HG02798 (cell line): ENCODE measurements at regions not wholly inside any gene's neighbourhood (a gene's known extent, or its start where the extent isn't known, plus 50 kb on each side); places are given as distances from the start of the nearest gene placed in this dataset.
"Not testable (repeated sequence)": the region's sequence is repeated elsewhere in the genome, so short reads cannot be mapped to it uniquely, and the experiment has no call there.

ENCODE experiments used
- ATAC-seq: cut with Tn5 transposase; IDR thresholded peaks from one replicate; pipeline ENCODE4 v1.9.1; 2021; ENCODE audit warnings: mild to moderate bottlenecking; ENCODE audit not compliant: unreplicated experiment, poor library complexity

GRCh38 chr6:14383393-14384174, 266.0 kb downstream of the CD83 start:
- no peak for ATAC-seq

DNA sequence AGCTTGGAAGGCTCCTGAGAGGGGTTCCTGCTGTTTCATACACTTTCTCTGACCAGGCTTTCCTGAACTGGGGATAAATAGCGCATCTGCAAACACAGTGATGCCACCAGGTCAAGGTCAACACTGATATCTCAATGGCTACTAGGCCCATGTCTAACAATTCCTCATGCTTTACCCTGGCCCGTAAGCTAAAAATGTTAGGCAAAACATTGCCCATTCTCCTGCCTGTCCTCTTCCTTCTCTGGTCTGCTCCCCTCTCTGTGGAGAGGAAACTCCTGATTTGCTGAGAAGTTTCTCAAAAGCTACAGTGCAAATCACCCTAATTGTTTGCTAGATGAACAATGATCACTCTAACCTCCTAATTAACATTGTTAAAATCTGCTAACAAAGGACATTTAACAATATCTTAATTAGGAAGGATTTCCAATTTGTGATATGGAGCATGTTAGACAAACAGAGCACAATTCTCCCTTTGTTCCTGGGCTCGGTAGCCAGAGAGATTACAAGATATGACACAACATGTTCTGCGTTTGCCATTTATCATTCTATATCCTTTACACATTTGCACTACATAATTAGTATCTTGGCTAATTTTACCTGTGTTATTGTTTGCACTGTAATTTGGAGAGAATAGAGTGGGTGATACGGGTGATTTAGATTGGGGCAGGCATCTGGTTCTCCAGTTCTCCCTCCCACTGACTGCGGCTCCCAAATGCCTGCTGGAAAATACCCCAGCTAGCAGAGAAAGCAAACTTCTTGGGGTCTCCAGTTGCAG, 266.8 kb downstream of the CD83 start:
- ATAC-seq, result no peak

DNA sequence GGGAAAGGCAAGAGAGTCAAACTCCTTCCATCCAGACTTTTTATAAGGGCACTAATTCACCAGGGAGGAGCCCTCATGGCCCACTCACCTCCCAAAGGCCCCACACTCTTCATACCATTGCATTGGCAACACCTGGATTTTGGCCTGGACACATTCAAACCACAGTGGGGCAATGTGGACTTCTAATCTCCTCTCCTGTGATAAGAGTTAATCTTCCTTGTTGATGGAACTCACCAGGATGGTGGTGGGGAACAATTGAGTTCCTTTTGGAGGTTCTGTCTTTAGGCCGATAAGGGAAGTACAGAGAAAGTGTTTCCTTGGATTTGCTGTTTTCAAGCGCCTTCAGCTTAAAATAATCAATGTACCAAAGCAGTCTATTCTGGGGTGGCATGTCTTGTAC, 268.7 kb downstream of the CD83 start:
- no peak for ATAC-seq

- no peak for ATAC-seq
These were observed 269.1 kb downstream of the CD83 start for GRCh38 chr6:14386668-14387067.

DNA sequence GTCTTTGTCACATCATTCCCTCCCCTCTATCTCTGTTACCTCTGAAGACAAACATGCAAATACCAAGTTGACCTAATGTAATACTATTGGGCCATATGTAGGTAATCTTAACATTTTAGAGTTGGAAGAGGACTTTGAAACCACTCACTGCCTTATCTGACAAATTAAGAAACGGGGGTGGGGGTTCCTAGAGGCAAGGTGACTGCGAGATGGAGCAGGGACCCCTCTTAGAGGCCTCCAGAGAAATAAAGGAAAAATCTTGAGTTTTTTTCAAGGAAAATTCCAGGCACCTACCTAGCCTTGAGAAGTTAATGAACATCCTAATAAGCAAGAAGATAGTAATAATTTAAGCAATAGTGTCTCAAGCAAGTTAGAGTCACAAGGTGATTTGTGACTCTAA, 270.8 kb downstream of the CD83 start:
- ATAC-seq, result no peak

GRCh38 chr6:14389776-14390175, 272.2 kb downstream of the CD83 start:
- not testable (repeated sequence) for ATAC-seq

- ATAC-seq, result no peak
These were observed 273.2 kb downstream of the CD83 start for GRCh38 chr6:14390805-14391204.

DNA sequence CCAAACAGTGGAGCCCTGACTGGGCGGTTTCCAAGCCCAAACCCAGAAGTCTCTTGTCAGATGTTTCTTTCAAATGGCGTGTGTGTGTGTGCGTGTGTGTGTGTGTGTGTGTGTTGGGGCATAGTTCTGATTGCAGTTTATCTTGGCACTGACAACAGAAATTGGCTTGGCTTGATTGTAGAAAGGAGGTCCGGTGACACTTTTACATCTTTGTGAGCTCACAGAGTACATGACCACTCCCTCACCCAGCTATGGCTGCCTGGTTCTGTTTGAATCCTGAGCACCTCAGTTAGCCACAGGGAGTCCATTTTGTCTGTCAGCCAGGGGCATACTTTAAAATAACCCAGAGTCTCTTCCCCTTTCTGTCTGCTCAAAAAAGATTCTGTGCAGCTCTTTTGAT, 276.3 kb downstream of the CD83 start:
- no peak for ATAC-seq

DNA sequence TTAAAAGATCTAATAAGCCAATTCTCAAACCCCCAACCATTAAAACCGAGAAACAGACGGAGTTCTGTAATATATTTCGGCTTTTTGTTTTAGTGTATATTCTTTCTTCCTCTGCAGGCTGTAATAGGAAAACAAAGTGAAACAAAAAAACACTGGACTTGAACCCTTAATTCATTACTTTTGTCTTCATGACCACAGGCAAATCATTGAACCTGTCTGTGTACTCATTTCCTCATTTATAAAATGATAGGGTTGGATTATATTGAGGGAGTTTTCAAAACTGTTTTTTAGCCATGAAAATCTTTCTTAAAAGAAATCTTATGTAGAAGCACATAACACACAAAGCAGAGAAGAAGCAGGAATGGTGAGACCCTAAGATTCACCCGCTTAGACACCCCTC, 278.8 kb downstream of the CD83 start:
- no peak for ATAC-seq

GRCh38 chr6:14396826-14397517, 279.4 kb downstream of the CD83 start:
- no peak for ATAC-seq

GRCh38 chr6:14397518-14397901, 279.9 kb downstream of the CD83 start:
- ATAC-seq, result no peak

DNA sequence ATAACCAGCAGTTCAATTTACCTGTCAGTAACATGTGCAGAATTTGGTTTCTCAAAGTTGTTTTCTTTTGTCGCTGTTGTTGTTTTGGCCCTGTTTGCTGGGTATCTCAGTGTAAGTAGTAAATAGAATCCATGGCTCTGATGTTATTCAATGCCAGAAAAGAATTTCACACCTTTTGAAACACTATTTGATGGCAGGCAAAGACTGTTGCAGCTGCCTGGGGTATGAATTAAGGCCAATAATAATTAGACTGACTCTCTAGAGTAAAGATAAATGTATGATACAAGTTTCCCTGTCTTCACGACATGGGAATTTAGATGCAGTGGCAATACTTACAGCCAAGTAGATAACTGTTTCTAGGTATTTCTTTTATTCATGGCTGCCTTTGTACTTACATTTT, 281.4 kb downstream of the CD83 start:
- ATAC-seq, result no peak

DNA sequence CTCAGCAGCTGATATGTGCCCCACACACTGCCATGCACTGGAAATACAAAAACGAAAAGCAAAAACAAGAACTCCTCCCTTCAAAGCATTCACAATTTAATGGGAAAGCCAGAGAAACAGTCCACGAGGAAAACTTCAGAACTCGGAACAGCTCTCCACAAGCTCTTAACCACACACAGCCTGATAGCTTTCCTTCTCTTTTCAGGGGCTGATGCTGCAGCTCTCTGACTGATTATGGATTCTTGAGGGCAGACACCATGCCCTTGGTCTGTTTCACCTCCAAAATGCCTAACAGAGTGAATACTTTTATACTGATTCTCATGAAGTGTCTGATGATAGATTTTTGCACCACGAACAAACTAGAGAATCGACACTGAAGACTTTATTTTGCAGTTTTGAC, 282.1 kb downstream of the CD83 start:
- ATAC-seq, result no peak

DNA sequence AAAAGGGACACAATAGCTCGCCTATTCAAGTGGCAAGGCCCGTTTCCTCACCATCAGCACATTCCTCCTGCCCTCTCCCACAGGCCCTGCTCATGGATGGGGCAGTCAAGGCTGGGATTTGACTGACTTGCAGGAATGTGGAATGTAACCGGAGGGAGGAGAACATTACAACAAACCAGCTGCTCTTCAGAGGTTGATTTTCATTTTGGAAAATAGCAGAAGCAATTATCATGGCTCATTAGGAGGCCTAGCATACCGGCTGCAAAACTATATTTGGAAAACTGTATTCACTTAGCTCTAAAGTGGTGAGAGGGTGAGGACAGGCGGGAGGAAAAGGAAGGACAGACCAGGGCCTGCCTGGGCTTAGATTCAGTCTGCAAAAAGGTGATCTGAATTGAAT, 283.7 kb downstream of the CD83 start:
- no peak for ATAC-seq

DNA sequence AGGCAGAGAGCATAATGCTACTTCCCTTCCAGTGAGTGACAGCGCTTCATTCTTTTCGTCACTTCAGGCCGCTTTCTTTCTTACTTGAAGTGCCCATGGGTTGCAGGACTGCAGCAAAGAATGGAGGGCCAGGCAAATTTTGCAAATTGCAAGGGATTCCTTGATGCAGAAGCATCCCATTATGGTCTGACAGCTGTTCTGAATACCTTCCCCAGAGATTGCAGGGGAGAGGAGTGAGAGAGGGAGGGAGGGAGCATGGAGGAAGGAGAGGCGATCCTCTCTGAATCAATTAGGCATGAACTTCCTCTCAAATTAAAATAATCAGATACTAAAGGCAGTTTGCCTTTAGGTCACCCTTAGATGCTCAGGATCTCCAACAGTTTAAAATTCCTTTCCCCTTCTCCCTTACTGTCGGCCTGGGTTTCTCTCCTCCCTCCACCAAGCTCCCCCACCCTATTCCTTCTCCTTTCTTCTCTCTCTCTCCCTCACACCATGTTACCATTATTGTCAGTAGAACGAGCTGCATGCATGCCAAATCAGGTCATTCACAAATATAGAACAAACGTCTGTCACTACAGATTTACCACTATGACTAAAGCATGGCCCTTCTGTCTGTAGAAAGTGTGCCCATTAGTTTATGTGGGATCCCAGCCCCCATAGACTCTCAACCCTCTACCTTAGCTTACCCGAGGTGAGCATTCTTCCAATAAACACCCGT, 289.2 kb downstream of the CD83 start:
- ATAC-seq, result no peak

GRCh38 chr6:14408446-14408845, 290.9 kb downstream of the CD83 start:
- no peak for ATAC-seq

GRCh38 chr6:14412026-14412425, 294.5 kb downstream of the CD83 start:
- no peak for ATAC-seq

- no peak for ATAC-seq
These were observed 297.9 kb downstream of the CD83 start for GRCh38 chr6:14415452-14415851.

- ATAC-seq, result no peak
These were observed 299.8 kb downstream of the CD83 start for GRCh38 chr6:14417377-14417776.

DNA sequence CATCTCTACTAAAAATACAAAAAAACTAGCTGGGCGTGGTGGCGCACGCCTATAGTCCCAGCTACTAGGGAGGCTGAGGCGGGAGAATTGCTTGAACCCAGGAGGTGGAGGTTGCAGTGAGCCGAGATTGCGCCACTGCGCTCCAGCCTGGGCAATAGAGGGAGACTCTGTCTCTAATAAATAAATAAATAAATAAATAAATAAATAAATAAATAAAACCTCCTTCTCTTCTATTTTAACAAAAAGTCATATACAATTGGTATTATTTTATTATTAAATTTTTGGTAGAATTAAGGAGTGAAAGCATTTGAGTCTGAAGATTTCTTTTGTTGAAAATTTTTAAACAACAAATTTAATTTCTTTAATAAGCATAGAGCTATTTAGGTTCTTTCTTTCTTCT, 301.7 kb downstream of the CD83 start:
- ATAC-seq, result not testable (repeated sequence)

DNA sequence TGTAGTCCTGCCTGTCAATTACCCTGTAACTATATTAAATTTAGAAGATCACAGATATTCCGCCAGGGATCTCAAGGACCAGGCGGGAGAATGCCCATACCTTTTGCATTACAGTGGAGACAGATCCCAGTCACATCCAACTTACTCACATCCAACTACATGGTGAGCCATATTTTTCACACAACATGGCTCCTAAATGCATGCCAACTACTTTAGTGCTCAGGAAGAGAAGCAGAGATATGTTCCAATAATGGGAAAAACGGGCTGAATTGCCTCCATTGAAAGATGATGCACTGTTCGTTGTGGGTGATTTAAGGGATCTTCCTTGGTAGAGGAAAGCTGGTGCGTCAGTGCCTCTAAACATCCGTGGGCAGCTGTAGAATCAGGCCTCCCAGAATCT, 304.5 kb downstream of the CD83 start:
- ATAC-seq, result no peak
